Panc1 (cell line): ENCODE measurements at regions not wholly inside any gene's neighbourhood (a gene's known extent, or its start where the extent isn't known, plus 50 kb on each side); places are given as distances from the start of the nearest gene placed in this dataset.
"Not testable (repeated sequence)": the region's sequence is repeated elsewhere in the genome, so short reads cannot be mapped to it uniquely, and the experiment has no call there.

Experiments
- CTCF ChIP-seq: fragments of 450-650 bp; IDR thresholded peaks from 2 replicates; pipeline ENCODE4 v1.5.1; 2017; ENCODE audit warnings: mild to moderate bottlenecking
- POLR2AphosphoS5 ChIP-seq: IDR thresholded peaks from 2 replicates; pipeline ENCODE4 v1.6.1; 2012; ENCODE audit warnings: mild to moderate bottlenecking, low read depth, low read length, moderate library complexity
- REST ChIP-seq, 2 experiments: IDR thresholded peaks; 2 replicates each; pipeline ENCODE4 v1.6.1; 2011 to 2012; ENCODE audit warnings: low read depth in 2 of 2, control low read depth in 1 of 2, low read length in 1 of 2, mild to moderate bottlenecking in 1 of 2, moderate library complexity in 1 of 2; ENCODE audit not compliant: insufficient read depth in 1 of 2

GRCh38 chr16:33583702-33584101, 124.3 kb downstream of the TP53TG3F start:
- TF ChIP-seq CTCF; POLR2AphosphoS5; REST (IDR thresholded peaks at IDR 0.05; ENCODE audit: insufficient read depth in 1 of 2, low read depth in 2 of 2, low read length in 1 of 2): not testable (repeated sequence)
